Liver (tissue), 8 donors: ENCODE measurements at regions not wholly inside any gene's neighbourhood (a gene's known extent, or its start where the extent isn't known, plus 50 kb on each side); places are given as distances from the start of the nearest gene placed in this dataset.

Source experiments
- DNase-seq: peaks from one replicate; pipeline ENCODE4 v3.0.0-alpha.2; 2017; ENCODE audit warnings: low spot score
- H3K27ac ChIP-seq, 2 donors: one replicate each; pipeline ENCODE4 v1.7.0; 2013; ENCODE audit warnings: inconsistent platforms in 2 of 2, low read length in 2 of 2, control low read depth in 1 of 2, low read depth in 1 of 2, mild to moderate bottlenecking in 1 of 2
- H3K27me3 ChIP-seq, 4 donors: one replicate each; pipeline versions ENCODE4 v1.6.1 to v1.7.0; 2013; ENCODE audit warnings: low read length in 3 of 4, inconsistent platforms in 1 of 4, mild to moderate bottlenecking in 1 of 4, moderate library complexity in 1 of 4; ENCODE audit not compliant: control insufficient read depth in 4 of 4, insufficient read depth in 4 of 4
- H3K36me3 ChIP-seq, 4 donors: one replicate each; pipeline versions ENCODE4 v1.6.1 to v1.7.0; 2013; ENCODE audit warnings: low read length in 3 of 4, mild to moderate bottlenecking in 3 of 4, low read depth in 1 of 4, moderate library complexity in 1 of 4; ENCODE audit not compliant: control insufficient read depth in 4 of 4, insufficient read depth in 3 of 4
- H3K4me1 ChIP-seq, 4 donors: one replicate each; pipeline versions ENCODE4 v1.6.1 to v1.7.0; 2013; ENCODE audit warnings: low read length in 3 of 4, mild to moderate bottlenecking in 3 of 4, moderate library complexity in 1 of 4; ENCODE audit not compliant: control insufficient read depth in 4 of 4, insufficient read depth in 4 of 4
- H3K4me3 ChIP-seq, 3 donors: one replicate each; pipeline versions ENCODE4 v1.6.1 to v1.7.0; 2013; ENCODE audit warnings: low read length in 3 of 3, control low read depth in 1 of 3, low read depth in 1 of 3, mild to moderate bottlenecking in 1 of 3
- H3K9ac ChIP-seq, 2 donors: one replicate each; pipeline ENCODE4 v1.7.0; 2013; ENCODE audit warnings: low read length in 2 of 2, mild to moderate bottlenecking in 2 of 2, moderate library complexity in 2 of 2, control low read depth in 1 of 2, low read depth in 1 of 2
- H3K9me3 ChIP-seq, 4 donors: one replicate each; pipeline versions ENCODE4 v1.6.1 to v1.7.0; 2013; ENCODE audit warnings: low read length in 3 of 4; ENCODE audit not compliant: control insufficient read depth in 4 of 4
- EGR1 ChIP-seq, 2 donors: IDR thresholded peaks; 2 replicates each; pipeline ENCODE4 v1.6.1; 2016 to 2018; ENCODE audit warnings: antibody characterized with exemption in 2 of 2, low read depth in 2 of 2
- FOXA1 ChIP-seq: IDR thresholded peaks from 2 replicates; pipeline ENCODE4 v1.6.1; 2016; ENCODE audit warnings: antibody characterized with exemption
- HNF4A ChIP-seq, 2 donors: conservative IDR thresholded peaks; 2 replicates each; pipeline ENCODE4 v1.6.1; 2016; ENCODE audit warnings: antibody characterized with exemption in 2 of 2, mild to moderate bottlenecking in 2 of 2
- HNF4G ChIP-seq: IDR thresholded peaks from 2 replicates; pipeline ENCODE4 v1.6.1; 2016; ENCODE audit warnings: antibody characterized with exemption
- JUND ChIP-seq, 2 donors: IDR thresholded peaks; 2 replicates each; pipeline ENCODE4 v1.6.1; 2016; ENCODE audit warnings: antibody characterized with exemption in 2 of 2
- NR2F2 ChIP-seq: IDR thresholded peaks from 2 replicates; pipeline ENCODE4 v1.6.1; 2016; ENCODE audit warnings: antibody characterized with exemption
- RAD21 ChIP-seq, 2 donors: IDR thresholded peaks; 2 replicates each; pipeline ENCODE4 v1.6.1; 2016; ENCODE audit warnings: antibody characterized with exemption in 2 of 2, mild to moderate bottlenecking in 2 of 2
- REST ChIP-seq: IDR thresholded peaks from 2 replicates; pipeline ENCODE4 v1.6.1; 2016; ENCODE audit warnings: antibody characterized with exemption, mild to moderate bottlenecking
- RXRA ChIP-seq, 2 donors: IDR thresholded peaks; 2 replicates each; pipeline ENCODE4 v1.6.1; 2017 to 2018; ENCODE audit warnings: antibody characterized with exemption in 2 of 2, mild to moderate bottlenecking in 1 of 2
- SP1 ChIP-seq: IDR thresholded peaks from 2 replicates; pipeline ENCODE4 v1.6.1; 2018; ENCODE audit warnings: antibody characterized with exemption, mild to moderate bottlenecking
- TAF1 ChIP-seq: conservative IDR thresholded peaks from 2 replicates; pipeline ENCODE4 v1.6.1; 2016; ENCODE audit warnings: antibody characterized with exemption, mild to moderate bottlenecking
- YY1 ChIP-seq: IDR thresholded peaks from 2 replicates; pipeline ENCODE4 v1.6.1; 2016; ENCODE audit warnings: antibody characterized with exemption, mild to moderate bottlenecking
- ZBTB33 ChIP-seq: IDR thresholded peaks from 2 replicates; pipeline ENCODE4 v1.6.1; 2016; ENCODE audit warnings: antibody characterized with exemption
- WGBS: extraction: QIAGEN DNeasy Blood & Tissue Kit; methylation state at CpG from one replicate; pipeline ENCODE4 v1.1.7; 2013; 5-methylcytosine and 5-hydroxymethylcytosine counted together
- TF ChIP-seq, protein P1 (sequence below): IDR thresholded peaks from 2 replicates; pipeline ENCODE4 v1.6.1; 2016; ENCODE audit warnings: antibody characterized with exemption
- TF ChIP-seq, protein P2 (sequence below): fragments of 150-350 bp; IDR thresholded peaks from 2 replicates; pipeline ENCODE4 v1.5.1; 2017; ENCODE audit warnings: improper control_type of control experiment, low read depth, low read length; ENCODE audit not compliant: missing input control
- TF ChIP-seq, protein P3 (sequence below): IDR thresholded peaks from 2 replicates; pipeline ENCODE4 v1.6.1; 2016; ENCODE audit warnings: antibody characterized with exemption
- donor health status: healthy.
- donor health status: healthy.
- donor health status: healthy.
- donor health status: healthy.
- donor health status: healthy.

- TF ChIP-seq REST (no peak), YY1 (no peak)
Observed at GRCh38 chr1:112247961-112248360, 148.1 kb upstream of the CTTNBP2NL start (continued).

DNA sequence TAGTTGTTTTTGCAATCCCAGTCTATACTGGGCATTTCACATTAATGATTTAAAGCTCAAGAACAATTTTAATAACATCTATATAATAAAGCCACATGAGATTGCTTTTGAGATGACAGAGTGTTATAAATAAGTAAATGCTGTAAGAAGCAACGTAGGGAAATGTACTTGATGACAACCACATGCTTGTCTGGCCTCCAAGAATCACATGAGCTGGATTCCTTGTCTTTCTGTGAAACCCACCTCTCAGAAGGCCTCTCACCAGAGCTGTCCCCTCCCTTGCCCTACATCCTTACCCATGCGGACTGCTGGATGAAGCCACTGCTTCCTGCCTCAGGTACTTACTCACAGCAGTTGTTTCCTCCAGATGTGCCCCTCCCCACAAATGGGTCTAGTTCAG lies 145.1 kb upstream of the CTTNBP2NL start:
- no peak overlapping the region for H3K27ac ChIP-seq
- peaks cover 0 to 2% (median 0%) of the 10 kb centered on the region in 4 donors for H3K27me3 ChIP-seq
- DNase-seq, result no peak
- TF ChIP-seq, protein P1, sequence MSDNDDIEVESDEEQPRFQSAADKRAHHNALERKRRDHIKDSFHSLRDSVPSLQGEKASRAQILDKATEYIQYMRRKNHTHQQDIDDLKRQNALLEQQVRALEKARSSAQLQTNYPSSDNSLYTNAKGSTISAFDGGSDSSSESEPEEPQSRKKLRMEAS, result no peak
- TF ChIP-seq RAD21 (IDR thresholded peaks at IDR 0.05), result no peak
- TF ChIP-seq JUND (IDR thresholded peaks at IDR 0.05), result no peak
- TF ChIP-seq, protein P2, sequence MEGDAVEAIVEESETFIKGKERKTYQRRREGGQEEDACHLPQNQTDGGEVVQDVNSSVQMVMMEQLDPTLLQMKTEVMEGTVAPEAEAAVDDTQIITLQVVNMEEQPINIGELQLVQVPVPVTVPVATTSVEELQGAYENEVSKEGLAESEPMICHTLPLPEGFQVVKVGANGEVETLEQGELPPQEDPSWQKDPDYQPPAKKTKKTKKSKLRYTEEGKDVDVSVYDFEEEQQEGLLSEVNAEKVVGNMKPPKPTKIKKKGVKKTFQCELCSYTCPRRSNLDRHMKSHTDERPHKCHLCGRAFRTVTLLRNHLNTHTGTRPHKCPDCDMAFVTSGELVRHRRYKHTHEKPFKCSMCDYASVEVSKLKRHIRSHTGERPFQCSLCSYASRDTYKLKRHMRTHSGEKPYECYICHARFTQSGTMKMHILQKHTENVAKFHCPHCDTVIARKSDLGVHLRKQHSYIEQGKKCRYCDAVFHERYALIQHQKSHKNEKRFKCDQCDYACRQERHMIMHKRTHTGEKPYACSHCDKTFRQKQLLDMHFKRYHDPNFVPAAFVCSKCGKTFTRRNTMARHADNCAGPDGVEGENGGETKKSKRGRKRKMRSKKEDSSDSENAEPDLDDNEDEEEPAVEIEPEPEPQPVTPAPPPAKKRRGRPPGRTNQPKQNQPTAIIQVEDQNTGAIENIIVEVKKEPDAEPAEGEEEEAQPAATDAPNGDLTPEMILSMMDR, result no peak
- TF ChIP-seq FOXA1, result no peak
- no peak for TF ChIP-seq ZBTB33
- TF ChIP-seq EGR1 (IDR thresholded peaks at IDR 0.05; ENCODE audit: low read depth in 2 of 2), result no peak
- no peak for TF ChIP-seq SP1
- WGBS, result 85% methylated on average over 2 of the region's 2 CpGs
- H3K9me3 ChIP-seq, result no peaks in the 10 kb centered on the region
- no peak overlapping the region for H3K4me3 ChIP-seq
- no peak overlapping the region for H3K9ac ChIP-seq
- H3K4me1 ChIP-seq, result no peaks in the 10 kb centered on the region
- no peaks in the 10 kb centered on the region for H3K36me3 ChIP-seq

DNA sequence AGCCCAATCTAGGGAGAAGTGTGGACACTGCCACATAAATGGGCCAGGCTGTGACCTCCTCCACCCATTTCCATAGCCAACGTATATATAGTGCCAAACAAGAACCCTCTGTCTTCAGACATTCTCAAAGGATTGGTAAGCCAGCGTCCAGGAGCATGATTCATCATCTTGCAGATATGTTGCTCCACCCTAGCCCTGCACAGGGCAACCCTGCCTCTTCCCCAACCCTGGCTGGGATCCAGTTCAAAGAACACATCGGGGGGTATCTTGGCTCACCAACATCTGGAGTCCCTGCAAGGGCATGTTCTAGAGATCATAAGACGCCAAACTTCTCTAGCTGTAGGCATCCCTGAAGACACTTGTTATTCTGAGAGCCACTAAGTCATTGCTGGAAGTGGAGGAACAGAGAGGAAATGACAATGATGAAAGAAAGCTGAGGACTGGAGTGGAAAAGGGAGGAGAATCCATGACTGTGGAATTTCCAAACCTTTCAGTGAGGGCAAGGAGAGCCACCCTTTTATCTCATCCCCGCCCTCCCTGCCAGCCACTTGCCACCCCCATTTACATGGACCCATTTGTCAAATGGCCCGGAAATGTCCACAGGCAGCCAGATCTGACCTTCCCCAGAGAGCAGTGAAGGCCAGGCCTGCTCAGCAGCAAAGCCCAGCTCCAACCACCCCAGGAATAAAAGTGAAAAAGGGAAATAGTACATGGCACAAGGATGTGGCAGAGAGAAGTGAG lies 144.1 kb upstream of the CTTNBP2NL start:
- Histone ChIP-seq H3K9me3 (no peaks in the 10 kb centered on the region), H3K4me3 (no peak overlapping the region), H3K27me3 (peaks cover 0 to 2% (median 0%) of the 10 kb centered on the region in 4 donors), H3K9ac (no peak overlapping the region), H3K27ac (no peak overlapping the region), H3K4me1 (no peaks in the 10 kb centered on the region), H3K36me3 (no peaks in the 10 kb centered on the region)
- WGBS, result 83% methylated on average over 6 of the region's 6 CpGs
- TF ChIP-seq RXRA (IDR thresholded peaks at IDR 0.05) (no peak), RAD21 (IDR thresholded peaks at IDR 0.05) (no peak), NR2F2 (no peak), HNF4A (conservative IDR thresholded peaks at IDR 0.05) (no peak), TAF1 (no peak), SP1 (no peak), EGR1 (IDR thresholded peaks at IDR 0.05; ENCODE audit: low read depth in 2 of 2) (no peak), HNF4G (no peak)
- TF ChIP-seq, protein P3, sequence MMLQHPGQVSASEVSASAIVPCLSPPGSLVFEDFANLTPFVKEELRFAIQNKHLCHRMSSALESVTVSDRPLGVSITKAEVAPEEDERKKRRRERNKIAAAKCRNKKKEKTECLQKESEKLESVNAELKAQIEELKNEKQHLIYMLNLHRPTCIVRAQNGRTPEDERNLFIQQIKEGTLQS, result no peak
- TF ChIP-seq, protein P2, result no peak
- no peak for DNase-seq
